ENCODE measurements at regions not wholly inside any gene's neighbourhood (a gene's known extent, or its start where the extent isn't known, plus 50 kb on each side); places are given as distances from the start of the nearest gene placed in this dataset.

DNA sequence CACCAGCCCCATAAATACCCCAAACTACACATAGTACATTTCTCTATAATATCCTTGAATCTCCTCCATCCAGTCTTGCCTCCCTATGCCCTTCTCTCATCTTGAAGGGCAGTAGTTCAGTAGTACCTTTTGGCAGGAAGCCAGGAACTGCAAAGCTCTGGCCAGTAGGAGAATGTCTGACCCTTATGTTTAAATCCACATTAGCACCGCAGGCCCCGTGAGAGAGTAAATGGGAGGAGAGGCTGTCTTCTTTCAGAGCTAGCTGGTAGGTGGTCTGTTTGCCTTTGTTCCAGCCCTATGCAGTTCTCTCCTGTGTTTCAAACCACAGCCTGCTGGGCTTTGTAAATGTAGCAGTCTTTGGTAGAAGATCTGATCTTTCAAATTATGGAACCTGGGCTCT is 690.7 kb downstream of the DOK5 start:
- Mint-ChIP-seq H3K27ac (no peak overlapping the region), H3K9me3 (no peaks in the 10 kb centered on the region), H3K4me1 (no peaks in the 10 kb centered on the region), H3K4me3 (no peak overlapping the region), H3K36me3 (no peaks in the 10 kb centered on the region), H3K27me3 (ENCODE audit: low read depth) (no peaks in the 10 kb centered on the region)
- TF ChIP-seq, protein P1, sequence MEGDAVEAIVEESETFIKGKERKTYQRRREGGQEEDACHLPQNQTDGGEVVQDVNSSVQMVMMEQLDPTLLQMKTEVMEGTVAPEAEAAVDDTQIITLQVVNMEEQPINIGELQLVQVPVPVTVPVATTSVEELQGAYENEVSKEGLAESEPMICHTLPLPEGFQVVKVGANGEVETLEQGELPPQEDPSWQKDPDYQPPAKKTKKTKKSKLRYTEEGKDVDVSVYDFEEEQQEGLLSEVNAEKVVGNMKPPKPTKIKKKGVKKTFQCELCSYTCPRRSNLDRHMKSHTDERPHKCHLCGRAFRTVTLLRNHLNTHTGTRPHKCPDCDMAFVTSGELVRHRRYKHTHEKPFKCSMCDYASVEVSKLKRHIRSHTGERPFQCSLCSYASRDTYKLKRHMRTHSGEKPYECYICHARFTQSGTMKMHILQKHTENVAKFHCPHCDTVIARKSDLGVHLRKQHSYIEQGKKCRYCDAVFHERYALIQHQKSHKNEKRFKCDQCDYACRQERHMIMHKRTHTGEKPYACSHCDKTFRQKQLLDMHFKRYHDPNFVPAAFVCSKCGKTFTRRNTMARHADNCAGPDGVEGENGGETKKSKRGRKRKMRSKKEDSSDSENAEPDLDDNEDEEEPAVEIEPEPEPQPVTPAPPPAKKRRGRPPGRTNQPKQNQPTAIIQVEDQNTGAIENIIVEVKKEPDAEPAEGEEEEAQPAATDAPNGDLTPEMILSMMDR (IDR thresholded peaks at IDR 0.05; ENCODE audit: unreplicated experiment), result no peak
- no peak for DNase-seq (ENCODE audit: low spot score in 2 of 2, unreplicated experiment in 2 of 2)

DNA sequence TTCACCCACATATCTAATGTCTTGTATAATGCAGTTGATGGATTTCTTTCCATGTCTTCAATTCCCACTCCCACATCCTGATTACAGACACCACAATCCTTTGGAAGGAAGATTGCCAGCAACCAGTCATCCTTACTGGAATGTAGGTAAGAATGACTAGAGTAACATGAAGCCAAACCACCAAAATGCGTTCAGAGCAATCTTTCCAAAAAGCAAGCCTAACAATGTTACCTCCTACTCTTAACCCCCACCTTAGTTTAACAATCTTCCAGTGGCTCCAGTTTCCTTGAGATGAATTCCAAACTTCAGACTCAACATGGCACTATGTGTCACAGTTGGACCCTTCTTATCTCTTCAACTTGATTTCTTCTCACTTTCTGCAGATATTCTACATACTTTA is 685.6 kb downstream of the DOK5 start:
- no peaks in the 10 kb centered on the region for H3K36me3 Mint-ChIP-seq
- no peak overlapping the region for H3K4me3 Mint-ChIP-seq
- TF ChIP-seq, protein P1 (IDR thresholded peaks at IDR 0.05; ENCODE audit: unreplicated experiment), result no peak

DNA sequence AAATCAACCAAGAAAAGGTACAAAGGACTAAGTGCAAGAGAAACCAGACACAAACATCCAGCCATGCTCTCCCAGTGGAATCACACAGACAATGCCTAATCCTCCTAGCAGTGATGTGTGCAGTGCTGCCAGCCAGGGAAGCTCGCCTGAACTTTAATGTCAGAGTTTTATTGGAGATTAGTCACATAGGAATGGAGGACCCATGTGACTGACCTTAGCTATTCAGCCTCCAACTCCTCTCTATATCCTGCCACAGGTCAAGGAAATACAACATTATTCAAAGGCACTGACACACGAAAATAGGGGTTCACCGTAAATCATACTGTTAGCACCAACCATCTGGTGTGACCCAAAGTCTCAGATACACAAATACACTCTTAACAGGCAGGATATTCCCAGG is 684.6 kb downstream of the DOK5 start:
- peaks cover 10% of the 10 kb centered on the region for H3K9me3 Mint-ChIP-seq
- no peaks in the 10 kb centered on the region for H3K36me3 Mint-ChIP-seq
- H3K27ac Mint-ChIP-seq, result no peak overlapping the region
- no peaks in the 10 kb centered on the region for H3K4me1 Mint-ChIP-seq
- no peak overlapping the region for H3K4me3 Mint-ChIP-seq
- TF ChIP-seq, protein P1 (IDR thresholded peaks at IDR 0.05; ENCODE audit: unreplicated experiment), result no peak
- DNase-seq (ENCODE audit: low spot score in 2 of 2, unreplicated experiment in 2 of 2), result no peak
- H3K27me3 Mint-ChIP-seq (ENCODE audit: low read depth), result no peaks in the 10 kb centered on the region

More for the DNA sequence above, 685.6 kb downstream of the DOK5 start:
- DNase-seq (ENCODE audit: low spot score in 2 of 2, unreplicated experiment in 2 of 2), result no peak
- H3K27ac Mint-ChIP-seq, result no peak overlapping the region
- H3K27me3 Mint-ChIP-seq (ENCODE audit: low read depth), result no peaks in the 10 kb centered on the region
- peaks cover 10% of the 10 kb centered on the region for H3K9me3 Mint-ChIP-seq
- no peaks in the 10 kb centered on the region for H3K4me1 Mint-ChIP-seq

DNA sequence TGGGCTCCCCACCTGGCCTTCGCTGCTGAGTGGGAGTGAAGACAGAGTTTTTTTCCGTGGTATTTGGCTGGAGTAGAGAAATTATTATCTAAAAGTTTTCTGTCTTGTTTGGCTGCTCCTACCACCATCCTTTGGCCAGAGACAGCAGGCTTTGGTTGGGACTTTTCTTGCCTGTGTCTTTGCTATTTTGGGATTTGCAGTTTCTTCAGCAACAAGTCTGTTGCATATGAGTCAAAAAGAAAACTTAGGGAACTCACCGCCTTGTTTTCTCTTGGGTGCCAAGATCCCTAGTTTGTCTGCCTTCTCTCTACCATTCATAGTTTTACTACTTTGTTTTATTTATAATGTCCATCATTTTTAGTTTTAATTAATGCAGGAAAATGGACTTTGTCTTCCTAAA is 683.8 kb downstream of the DOK5 start:
- H3K9me3 Mint-ChIP-seq, result peaks cover 11% of the 10 kb centered on the region
- TF ChIP-seq, protein P1 (IDR thresholded peaks at IDR 0.05; ENCODE audit: unreplicated experiment), result no peak
- no peak overlapping the region for H3K27ac Mint-ChIP-seq
- no peaks in the 10 kb centered on the region for H3K36me3 Mint-ChIP-seq
- H3K27me3 Mint-ChIP-seq (ENCODE audit: low read depth), result no peaks in the 10 kb centered on the region
- DNase-seq (ENCODE audit: low spot score in 2 of 2, unreplicated experiment in 2 of 2), result no peak
- no peaks in the 10 kb centered on the region for H3K4me1 Mint-ChIP-seq
- no peak overlapping the region for H3K4me3 Mint-ChIP-seq

DNA sequence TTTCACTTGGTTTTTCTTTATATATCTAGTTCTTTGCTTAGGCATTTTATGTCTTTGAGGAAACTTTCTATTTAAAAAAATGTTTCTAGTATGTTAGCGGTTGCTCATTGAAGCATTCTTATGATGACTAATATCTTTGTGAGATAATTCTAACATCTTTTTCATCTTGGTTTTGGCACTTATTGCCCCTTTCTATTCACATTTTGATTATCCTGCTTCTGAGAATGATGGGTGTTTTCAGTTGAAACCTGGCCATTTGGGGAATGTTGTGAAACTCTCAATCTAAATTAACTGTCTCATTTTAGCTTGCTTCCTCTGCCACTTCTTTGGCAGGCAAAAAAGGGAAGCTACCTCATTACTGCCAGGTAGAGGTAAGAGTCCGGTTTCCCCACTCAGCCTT is 683.1 kb downstream of the DOK5 start:
- TF ChIP-seq, protein P1 (IDR thresholded peaks at IDR 0.05; ENCODE audit: unreplicated experiment), result no peak
- H3K4me3 Mint-ChIP-seq, result no peak overlapping the region
- H3K36me3 Mint-ChIP-seq, result no peaks in the 10 kb centered on the region
- no peaks in the 10 kb centered on the region for H3K4me1 Mint-ChIP-seq
- no peak for DNase-seq (ENCODE audit: low spot score in 2 of 2, unreplicated experiment in 2 of 2)
- H3K27me3 Mint-ChIP-seq (ENCODE audit: low read depth), result no peaks in the 10 kb centered on the region
- H3K27ac Mint-ChIP-seq, result no peak overlapping the region
- H3K9me3 Mint-ChIP-seq, result peaks cover 16% of the 10 kb centered on the region

DNA sequence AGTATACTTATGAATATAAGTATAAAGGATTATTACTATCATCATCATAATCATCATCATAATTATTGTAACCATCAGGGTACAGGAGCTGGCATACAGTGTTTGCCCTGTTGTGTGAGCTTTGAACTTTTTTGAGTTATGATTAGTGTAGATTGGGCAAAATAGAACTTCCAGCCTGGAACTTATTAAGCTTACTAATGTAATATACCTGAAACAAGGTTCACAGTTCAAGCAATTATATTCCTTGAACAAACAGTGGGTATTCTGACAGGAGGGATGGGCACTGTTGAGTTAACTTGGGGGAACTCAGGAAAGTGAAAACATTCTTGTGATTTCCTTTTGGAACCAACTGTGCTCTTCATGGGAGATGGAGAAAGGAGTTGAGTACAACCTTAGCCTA is 680.0 kb downstream of the DOK5 start:
- H3K27ac Mint-ChIP-seq, result no peak overlapping the region
- no peaks in the 10 kb centered on the region for H3K27me3 Mint-ChIP-seq (ENCODE audit: low read depth)
- peaks cover 19% of the 10 kb centered on the region for H3K9me3 Mint-ChIP-seq
- H3K36me3 Mint-ChIP-seq, result no peaks in the 10 kb centered on the region
- H3K4me1 Mint-ChIP-seq, result no peaks in the 10 kb centered on the region
- DNase-seq (ENCODE audit: low spot score in 2 of 2, unreplicated experiment in 2 of 2), result no peak
- no peak overlapping the region for H3K4me3 Mint-ChIP-seq
- TF ChIP-seq, protein P1 (IDR thresholded peaks at IDR 0.05; ENCODE audit: unreplicated experiment), result no peak

Data from mesothelial cell of epicardium (in vitro differentiated cells).